A673 (cell line): ENCODE measurements at regions not wholly inside any gene's neighbourhood (a gene's known extent, or its start where the extent isn't known, plus 50 kb on each side); places are given as distances from the start of the nearest gene placed in this dataset.

ENCODE experiments used
- BruUV-seq: library from RNA; stranded (reverse); fragments of 400-500 nt; replicated peaks from 2 replicates; lab custom pipeline; 2021; lab: Mats Ljungman, UMichigan
- CTCF ChIA-PET: fragments of 300-600 bp; sonication (Branson Sonifier 250); formaldehyde crosslinking; loops from one replicate; lab custom pipeline; 2022; ENCODE audit warnings: antibody characterized with exemption; lab: Charles Lee
- POLR2A ChIA-PET: fragments of 300-600 bp; sonication (Branson Sonifier 250); formaldehyde crosslinking; loops from one replicate; lab custom pipeline; 2022; ENCODE audit warnings: antibody characterized with exemption; ENCODE audit not compliant: low non-redundant PET; lab: Charles Lee
- DNase-seq: peaks from one replicate; pipeline ENCODE4 v3.0.0-alpha.2; 2015; ENCODE audit warnings: low spot score
- H3K27ac ChIP-seq: fragments of 200-600 bp; sonication (generic); 2 replicates; pipeline ENCODE4 v1.5.1; 2016; ENCODE audit warnings: mixed run types, low read depth, mild to moderate bottlenecking, mixed read lengths, antibody characterized with exemption, low read length; ENCODE audit not compliant: poor library complexity, severe bottlenecking
- H3K27me3 ChIP-seq: fragments of 200-600 bp; sonication (generic); replicated peaks from 2 replicates; pipeline ENCODE4 v1.6.1; 2017; ENCODE audit warnings: mixed run types, low read depth, mild to moderate bottlenecking, mixed read lengths, antibody characterized with exemption, low read length; ENCODE audit not compliant: insufficient read depth, poor library complexity
- H3K36me3 ChIP-seq: fragments of 200-600 bp; sonication (generic); 2 replicates; pipeline ENCODE4 v1.6.1; 2016; ENCODE audit warnings: mixed run types, mild to moderate bottlenecking, mixed read lengths, antibody characterized with exemption, low read length; ENCODE audit not compliant: insufficient read depth, poor library complexity, severe bottlenecking
- H3K4me1 ChIP-seq: fragments of 200-600 bp; sonication (generic); 2 replicates; pipeline ENCODE4 v1.6.1; 2017; ENCODE audit warnings: mixed run types, mild to moderate bottlenecking, mixed read lengths, antibody characterized with exemption, low read length; ENCODE audit not compliant: insufficient read depth, poor library complexity, severe bottlenecking
- H3K4me3 ChIP-seq: fragments of 200-600 bp; sonication (generic); 2 replicates; pipeline ENCODE4 v1.5.1; 2016; ENCODE audit warnings: low read depth, mixed run types, mild to moderate bottlenecking, mixed read lengths, low read length; ENCODE audit not compliant: poor library complexity, severe bottlenecking
- H3K9me3 ChIP-seq: fragments of 200-600 bp; sonication (generic); 2 replicates; pipeline ENCODE4 v1.6.1; 2016; ENCODE audit warnings: mixed run types, low read depth, mild to moderate bottlenecking, mixed read lengths, antibody characterized with exemption, low read length; ENCODE audit not compliant: poor library complexity, severe bottlenecking
- CTCF ChIP-seq: fragments of 300-800, 200-600 bp; sonication (generic); conservative IDR thresholded peaks from 2 replicates; pipeline ENCODE4 v1.5.1; 2017; ENCODE audit warnings: low read depth, mild to moderate bottlenecking, antibody characterized with exemption, low read length, moderate library complexity, mixed read lengths
- EZH2 ChIP-seq: fragments of 200-600 bp; sonication (generic); IDR thresholded peaks from 2 replicates; pipeline ENCODE4 v1.6.1; 2017; ENCODE audit warnings: borderline replicate concordance, low read depth, mild to moderate bottlenecking, mixed read lengths, antibody characterized with exemption, low read length; ENCODE audit not compliant: poor library complexity, severe bottlenecking
- intact Hi-C: fragments of 100-400 bp; cut with micrococcal nuclease; formaldehyde crosslinking; loops from one replicate; pipeline ENCODE4 v1.10.0; 2022; ENCODE audit not compliant: unreplicated experiment

DNA sequence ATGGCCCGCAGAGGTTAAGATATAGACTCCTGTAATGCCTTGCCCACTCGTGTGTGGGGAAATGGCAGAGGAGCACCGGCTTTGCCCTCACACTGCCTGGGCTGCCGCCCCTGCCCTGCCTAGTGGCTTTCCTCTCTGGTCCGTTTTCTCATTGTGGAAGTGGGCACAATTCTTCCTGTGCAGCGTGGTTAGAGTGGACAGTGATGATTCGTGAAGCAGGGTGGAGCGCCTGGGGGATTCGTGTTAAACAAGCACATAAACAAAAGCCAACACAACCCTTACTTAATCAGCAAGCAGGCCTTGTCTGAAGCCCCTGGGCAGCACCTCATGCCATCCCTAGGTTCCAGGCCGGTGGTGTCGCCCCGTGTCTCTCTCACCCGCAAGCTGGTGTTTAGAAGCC lies 269.7 kb downstream of the SEC14L1 start:
- intact Hi-C loops: no loop called here
- ChIA-PET CTCF (interaction anchor here (1.1 kb wide), 1 partner anchor 10 kb away, joined by 3 read pairs; no protein-coding TSS in a partner anchor), POLR2A (no interaction called here)
- no peak overlapping the region for H3K27ac ChIP-seq
- H3K9me3 ChIP-seq: no peaks in the 10 kb centered on the region
- no peak for DNase-seq
- H3K36me3 ChIP-seq: no peaks in the 10 kb centered on the region
- H3K4me3 ChIP-seq: no peak overlapping the region
- TF ChIP-seq CTCF: no peak
- no peak for TF ChIP-seq EZH2
- no TSS peak for BruUV-seq
- H3K27me3 ChIP-seq: no peaks in the 10 kb centered on the region
- H3K4me1 ChIP-seq: peaks cover 5% of the 10 kb centered on the region

DNA sequence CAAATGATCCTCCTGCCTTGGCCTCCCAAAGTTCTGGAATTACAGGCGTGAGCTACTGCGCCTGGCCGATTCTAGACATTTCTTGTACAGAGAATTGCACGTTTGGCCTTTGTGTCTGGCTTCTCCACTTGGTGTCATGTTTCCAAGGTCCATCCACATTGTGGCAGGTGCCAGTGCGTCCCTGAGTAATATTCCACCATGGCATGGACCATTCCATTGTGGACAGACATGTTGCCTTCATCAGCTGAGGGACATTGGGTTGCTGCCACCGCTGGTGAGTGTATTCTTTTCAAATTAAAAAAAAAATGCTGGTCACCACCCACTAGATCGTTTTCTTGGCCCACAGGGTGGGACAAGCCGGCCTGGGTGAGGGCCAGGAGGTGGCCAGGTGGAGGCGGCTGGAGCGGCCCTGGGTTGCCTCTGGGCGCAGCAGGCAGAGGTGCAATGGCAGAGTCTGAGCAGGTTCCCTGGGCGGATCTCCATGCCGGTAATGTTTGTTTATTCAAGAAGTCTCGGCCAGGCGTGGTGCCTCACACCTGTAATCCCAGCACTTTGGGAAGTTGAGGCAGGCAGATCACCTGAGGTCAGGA lies 274.1 kb downstream of the SEC14L1 start:
- Histone ChIP-seq H3K4me1 (peaks cover 11% of the 10 kb centered on the region), H3K27ac (no peak overlapping the region), H3K4me3 (no peak overlapping the region), H3K27me3 (no peaks in the 10 kb centered on the region), H3K36me3 (no peaks in the 10 kb centered on the region), H3K9me3 (no peaks in the 10 kb centered on the region)
- BruUV-seq: no TSS peak
- intact Hi-C loops: no loop called here
- ChIA-PET CTCF (no interaction called here), POLR2A (no interaction called here)
- no peak for DNase-seq
- TF ChIP-seq CTCF (no peak), EZH2 (no peak)

GRCh38 chr17:77416105-77416713 lies 275.4 kb downstream of the SEC14L1 start:
- Histone ChIP-seq H3K9me3 (no peaks in the 10 kb centered on the region), H3K4me1 (peaks cover 24% of the 10 kb centered on the region), H3K4me3 (no peak overlapping the region), H3K36me3 (no peaks in the 10 kb centered on the region), H3K27me3 (no peaks in the 10 kb centered on the region), H3K27ac (no peak overlapping the region)
- intact Hi-C loops: no loop called here
- POLR2A ChIA-PET: interaction anchor here (0.6 kb wide), 1 partner anchor 90 kb away, joined by 5 read pairs; no protein-coding TSS in a partner anchor
- TF ChIP-seq CTCF (no peak), EZH2 (no peak)
- BruUV-seq: no TSS peak
- DNase-seq: no peak
- CTCF ChIA-PET: interaction anchor here (0.7 kb wide), 1 partner anchor 601 kb away, joined by 5 read pairs; no protein-coding TSS in a partner anchor
